Fibroblast of skin of abdomen (primary cell): ENCODE measurements at regions not wholly inside any gene's neighbourhood (a gene's known extent, or its start where the extent isn't known, plus 50 kb on each side); places are given as distances from the start of the nearest gene placed in this dataset.

Experiments
- DNase-seq: peaks from one replicate; pipeline ENCODE4 v3.0.0-alpha.2; 2013

DNA sequence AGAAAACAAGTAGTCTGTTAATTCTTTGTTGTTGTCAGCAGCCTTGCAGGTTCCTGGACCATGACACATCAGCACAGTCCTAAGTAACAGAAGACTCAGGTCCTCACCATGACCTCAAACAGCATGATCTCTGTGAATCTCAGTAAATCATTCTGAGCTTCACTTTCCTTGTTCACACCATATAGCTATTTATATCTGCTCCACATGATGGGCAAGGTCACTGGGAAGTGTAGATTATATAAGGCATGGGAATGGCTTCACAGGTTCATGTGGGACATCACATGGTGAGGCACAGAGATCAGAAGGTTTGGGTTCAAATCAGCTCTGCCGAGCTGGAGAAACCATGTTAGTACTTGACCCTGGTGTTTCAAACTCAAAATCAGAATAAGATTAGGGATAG is 245.4 kb upstream of the SPTLC3 start:
- DNase-seq = no peak

DNA sequence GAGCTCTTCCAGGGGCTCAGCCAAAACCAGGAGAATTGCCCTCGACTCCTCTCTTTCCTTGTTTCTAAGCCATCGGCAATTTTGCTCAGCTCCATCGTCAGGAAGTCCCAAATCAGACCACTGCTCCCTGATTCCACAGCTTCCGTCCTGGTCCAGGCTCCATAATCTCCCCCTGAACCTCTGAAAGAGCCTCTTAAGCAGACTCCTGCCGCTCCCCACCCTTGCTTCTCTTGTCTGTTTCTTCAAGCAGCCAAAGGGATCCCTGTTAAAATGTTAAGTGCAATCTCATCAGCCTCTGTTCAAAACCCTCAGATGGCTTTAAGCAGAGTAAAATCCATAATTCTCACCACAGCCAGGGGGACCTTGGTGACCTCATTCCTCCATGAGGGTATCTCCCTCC is 244.7 kb upstream of the SPTLC3 start:
- no peak for DNase-seq

DNA sequence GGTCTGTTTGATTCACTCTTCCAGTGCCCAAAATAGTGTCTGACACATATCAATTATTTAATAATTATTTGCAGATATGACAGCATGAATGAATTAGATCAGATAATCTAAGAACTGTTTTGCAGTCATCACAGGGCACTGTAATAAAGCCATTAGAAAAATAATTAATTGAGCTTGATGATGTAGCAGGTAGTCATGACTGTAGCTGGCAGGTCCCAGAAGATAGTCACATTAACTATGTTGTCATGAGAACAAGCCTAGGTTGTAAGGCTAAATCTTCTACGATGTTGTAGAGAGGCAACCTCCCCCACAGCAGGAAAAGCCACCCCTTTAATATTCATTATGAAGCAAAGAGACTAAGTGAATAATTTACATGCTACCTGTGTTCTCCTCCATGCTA is 243.9 kb upstream of the SPTLC3 start:
- DNase-seq = no peak

- DNase-seq = no peak
Observed at GRCh38 chr20:12773936-12774335, 234.8 kb upstream of the SPTLC3 start.

DNA sequence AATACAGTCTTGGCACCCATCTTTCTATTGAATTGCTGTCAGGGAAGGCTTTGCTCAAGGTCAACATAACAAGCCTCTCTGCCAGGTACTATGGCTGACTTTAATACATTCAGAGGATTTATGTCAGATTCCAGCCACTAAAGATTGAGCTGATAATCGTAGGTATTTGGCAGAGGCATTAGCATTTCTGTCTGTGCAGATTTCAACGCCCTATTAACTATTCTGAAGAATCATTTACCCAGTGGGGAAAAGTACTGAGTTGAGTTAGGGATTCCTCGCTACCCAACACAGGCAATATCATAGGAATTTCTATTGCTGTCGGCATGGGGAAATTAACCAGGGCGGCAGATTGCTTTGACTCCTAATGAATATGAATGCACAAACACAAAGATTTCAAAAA is 233.7 kb upstream of the SPTLC3 start:
- DNase-seq = no peak

- no peak for DNase-seq
Observed at GRCh38 chr20:12777016-12777415, 231.8 kb upstream of the SPTLC3 start.

DNA sequence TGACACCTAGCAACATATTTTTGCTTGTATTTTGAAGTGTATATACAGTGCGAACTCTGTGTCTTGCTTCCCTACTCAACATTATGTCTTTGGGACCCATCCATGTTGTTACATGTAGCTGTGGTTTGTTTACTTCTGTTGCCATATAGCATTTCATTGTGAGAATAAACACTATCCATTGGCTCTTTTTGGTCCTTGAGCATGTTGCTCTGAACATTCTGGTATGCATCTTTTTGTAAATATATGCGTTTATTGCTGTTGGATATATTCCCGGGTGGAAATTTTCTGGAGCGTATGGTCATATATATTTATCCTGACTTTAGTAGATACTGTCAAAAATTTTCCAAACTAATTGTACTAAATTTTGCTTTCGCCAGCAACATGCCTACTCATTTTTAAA is 222.5 kb upstream of the SPTLC3 start:
- DNase-seq = no peak

DNA sequence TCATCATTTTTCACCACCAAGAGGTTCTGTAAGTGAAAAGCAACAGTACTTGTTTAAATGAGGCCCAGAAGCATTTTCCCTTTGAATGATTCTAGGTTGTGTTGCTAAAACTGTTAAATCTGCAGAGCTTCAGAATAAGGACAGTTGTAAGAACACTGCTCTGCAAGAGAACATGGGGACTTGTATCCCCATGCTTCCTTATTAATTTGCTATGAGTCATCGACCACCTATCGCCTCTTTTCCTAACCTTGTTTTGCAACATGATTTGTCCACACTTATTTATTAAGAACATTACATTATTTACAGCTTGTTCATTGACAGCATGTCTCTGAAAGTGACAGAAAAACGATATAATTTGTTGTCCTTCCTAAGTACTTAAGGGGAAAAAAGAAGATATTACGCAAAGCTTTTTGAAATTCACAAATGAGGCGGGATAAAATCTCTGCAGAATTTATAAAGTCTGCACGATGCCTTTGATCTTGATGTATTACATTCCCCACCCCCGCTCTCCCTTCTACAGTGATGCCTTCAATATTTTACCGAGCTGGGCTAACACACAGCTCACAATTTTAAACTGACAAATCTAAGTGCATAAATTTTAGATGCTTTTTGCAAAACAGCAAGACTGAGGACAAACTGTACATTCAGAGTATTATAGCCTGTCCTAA is 220.0 kb upstream of the SPTLC3 start:
- no peak for DNase-seq

- DNase-seq = no peak
Observed at GRCh38 chr20:12790859-12791258, 217.9 kb upstream of the SPTLC3 start.

GRCh38 chr20:12798286-12798685 is 210.5 kb upstream of the SPTLC3 start:
- no peak for DNase-seq

GRCh38 chr20:12808006-12808567 is 200.7 kb upstream of the SPTLC3 start:
- no peak for DNase-seq

GRCh38 chr20:12815231-12815768 is 193.5 kb upstream of the SPTLC3 start:
- no peak for DNase-seq

- no peak for DNase-seq
Observed at GRCh38 chr20:12815778-12816408, 192.9 kb upstream of the SPTLC3 start.

DNA sequence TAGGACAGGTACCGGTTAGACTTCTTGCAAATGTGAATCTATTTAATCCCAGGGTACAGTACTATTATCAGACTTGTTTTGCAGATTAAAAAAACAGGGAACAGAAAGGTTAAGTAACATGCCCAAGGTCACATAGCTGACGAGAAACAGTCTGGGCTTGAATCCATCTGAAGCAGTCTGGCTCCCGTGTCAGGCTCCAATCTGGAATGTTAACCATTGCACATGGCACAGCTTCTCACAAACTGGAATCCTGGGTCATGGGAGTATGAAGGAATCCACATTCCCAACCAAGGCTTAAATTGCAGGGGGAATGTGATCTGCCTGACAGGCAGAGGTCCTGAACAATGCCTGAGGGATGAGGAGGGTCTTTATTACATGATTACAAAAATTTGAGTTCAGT is 187.5 kb upstream of the SPTLC3 start:
- no peak for DNase-seq

DNA sequence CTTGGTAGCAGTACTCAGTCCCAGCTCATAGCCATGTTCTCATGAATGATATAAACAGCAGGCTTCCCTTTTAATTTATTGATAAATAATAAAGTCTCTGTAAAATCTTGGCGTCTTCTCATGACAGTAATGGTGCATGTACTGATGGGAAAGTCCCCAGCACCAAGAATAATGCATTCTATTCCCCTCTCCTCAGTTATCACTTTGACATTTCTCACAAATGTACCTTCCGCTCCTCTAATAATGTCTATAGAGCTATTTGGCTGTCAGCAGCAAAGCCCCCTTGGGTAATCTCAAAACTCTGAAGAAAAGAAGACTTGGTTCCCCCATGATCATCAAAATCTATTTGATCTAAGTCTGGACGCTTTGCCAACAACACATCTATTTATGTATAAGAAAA is 185.0 kb upstream of the SPTLC3 start:
- no peak for DNase-seq

DNA sequence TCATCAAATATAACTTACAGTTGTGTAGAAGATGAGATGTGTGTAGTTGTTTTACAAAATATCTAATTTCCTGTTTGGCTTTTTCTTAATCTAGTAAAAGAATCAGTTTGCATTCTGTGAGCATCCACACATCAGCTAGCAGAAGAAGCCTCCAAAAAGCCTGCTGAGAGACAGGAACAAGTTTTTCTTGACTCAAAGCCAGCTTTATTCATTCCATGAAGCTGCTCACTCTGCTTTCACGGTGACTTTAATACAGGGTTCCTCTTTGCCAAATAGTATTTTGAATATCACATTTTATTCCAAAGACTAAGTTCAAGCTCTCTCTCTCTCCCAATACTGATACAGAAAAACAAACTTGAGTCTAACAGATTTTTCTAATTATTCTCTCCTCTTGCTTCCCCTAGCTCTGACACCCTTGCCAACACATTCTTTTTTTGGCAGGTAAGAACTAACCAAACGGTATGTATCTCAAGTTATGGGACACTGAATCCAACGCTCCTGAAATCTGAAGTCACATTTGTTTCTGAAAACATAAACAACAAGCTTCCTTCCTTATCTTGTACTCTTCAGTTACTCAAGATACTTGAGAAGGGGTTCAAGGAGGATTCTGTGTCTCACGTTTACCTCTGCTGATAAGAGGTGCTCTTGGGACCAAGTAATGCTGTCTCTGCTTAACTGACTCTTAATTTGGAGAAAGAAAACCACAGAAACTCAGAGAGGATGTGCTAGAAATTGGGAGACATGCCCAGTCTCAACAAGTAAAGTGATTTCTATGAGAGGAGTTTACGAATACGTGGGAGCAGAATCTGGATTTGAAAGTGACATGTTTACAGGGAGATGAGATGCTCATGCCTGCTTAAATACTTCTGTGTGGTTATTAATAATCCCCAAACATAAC is 184.2 kb upstream of the SPTLC3 start:
- DNase-seq = no peak

DNA sequence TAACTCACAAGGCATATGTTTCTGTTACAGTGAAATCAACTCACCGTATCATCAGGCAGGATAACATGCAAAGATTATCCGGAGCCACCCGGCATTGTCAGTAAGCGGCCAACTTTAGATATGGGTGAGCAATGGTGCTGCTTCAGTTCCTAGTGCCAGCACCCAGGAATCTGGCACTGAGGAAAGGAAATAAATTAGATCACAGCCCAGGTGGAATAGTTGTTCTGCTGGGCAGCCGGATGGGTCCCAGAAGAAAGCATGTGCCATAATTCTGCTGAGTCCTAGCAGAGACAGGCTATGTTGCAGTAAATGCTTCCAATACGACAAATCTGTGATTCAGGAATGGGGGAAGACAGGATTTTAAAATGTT is 183.6 kb upstream of the SPTLC3 start:
- no peak for DNase-seq

DNA sequence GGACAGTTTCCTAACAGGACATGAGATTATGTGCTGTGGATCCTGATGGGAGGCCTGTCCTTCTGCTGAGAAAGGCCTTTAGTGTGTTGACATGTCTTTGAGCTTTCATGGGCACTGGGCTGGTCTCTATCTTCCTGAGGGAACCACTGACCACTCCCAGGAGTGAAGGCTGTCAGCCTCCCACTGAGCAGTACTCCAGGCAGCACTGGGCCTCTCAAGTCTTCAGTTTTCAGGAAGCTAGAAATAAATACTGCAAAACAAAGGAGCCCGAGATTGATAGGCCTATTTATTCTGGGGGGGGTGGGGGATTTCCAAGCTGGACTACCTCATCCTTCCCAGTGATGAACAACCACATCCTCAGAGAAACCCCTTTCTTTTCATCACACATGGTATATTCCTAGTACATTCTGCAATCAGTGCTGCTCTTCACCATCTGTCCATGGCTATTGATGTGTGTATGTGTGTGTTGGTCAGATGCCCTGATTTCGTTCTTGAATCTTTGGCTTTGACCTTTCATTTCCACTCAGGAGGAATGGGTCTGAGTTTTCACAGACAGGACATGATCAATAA is 180.9 kb upstream of the SPTLC3 start:
- no peak for DNase-seq

- DNase-seq = no peak
Observed at GRCh38 chr20:12829170-12829569, 179.6 kb upstream of the SPTLC3 start.

DNA sequence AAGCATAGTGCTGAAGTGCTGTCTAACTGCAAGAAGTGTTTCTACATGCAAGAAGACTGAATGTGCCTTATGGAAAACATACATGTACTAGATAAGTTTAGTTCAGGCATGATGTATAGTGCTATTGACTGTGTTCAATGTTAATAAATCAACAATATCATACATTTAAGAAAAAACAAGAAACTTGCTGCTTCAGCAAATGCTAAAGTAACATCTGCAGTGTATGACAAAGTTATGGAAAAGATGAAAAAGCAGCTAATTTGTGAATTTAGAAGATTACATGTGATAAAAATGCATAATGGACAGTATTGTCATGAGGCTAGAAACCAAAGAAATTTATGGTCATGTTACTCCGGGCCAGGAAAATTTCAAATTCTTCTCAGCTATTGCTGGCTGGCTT is 174.9 kb upstream of the SPTLC3 start:
- DNase-seq = no peak

DNA sequence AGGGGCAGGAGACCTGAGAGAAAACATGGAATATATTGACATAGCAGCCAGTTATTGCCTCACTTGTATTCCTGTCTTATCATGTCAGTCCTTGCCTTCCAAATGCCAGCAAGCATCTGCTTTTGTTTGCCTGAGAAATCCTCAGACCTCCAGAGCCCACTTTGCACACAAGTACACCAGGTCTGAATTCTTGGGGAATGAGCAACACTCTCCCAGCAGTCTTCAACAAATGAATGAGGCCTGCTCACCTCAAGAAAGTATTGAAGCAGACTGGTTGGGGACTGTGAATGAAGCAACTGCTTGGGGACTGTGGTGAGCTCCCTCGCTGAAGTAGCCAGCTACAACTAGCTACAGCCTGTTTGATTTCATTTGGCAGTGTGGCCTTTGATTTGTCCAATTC is 172.8 kb upstream of the SPTLC3 start:
- no peak for DNase-seq

DNA sequence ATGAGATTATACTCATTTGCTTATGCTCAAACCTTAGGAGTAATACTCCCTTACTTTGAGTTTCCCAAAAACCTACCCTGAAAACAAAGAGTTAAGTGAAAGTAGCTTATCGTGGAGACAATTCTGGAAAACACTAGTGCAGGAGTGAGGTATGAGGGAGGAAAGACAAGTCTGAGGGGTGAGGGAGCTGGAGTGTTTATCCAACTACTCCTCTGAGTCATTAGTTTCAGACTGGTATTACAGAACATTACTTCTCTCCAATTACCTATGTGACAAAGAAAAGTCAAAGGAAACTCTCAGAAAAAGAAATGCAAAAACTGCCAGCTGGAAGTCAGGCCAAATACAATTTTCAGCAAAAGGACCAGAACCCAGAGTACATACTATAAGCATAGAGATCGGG is 171.1 kb upstream of the SPTLC3 start:
- DNase-seq = no peak
